HepG2 (cell line): ENCODE measurements at regions not wholly inside any gene's neighbourhood (a gene's known extent, or its start where the extent isn't known, plus 50 kb on each side); places are given as distances from the start of the nearest gene placed in this dataset.

Experiments
- ATAC-seq: fragments of 200-7000 bp; cut with Tn5 transposase; 3 replicates; pipeline ENCODE4 v1.9.1; 2020; ENCODE audit warnings: mild to moderate bottlenecking, moderate library complexity
- BruUV-seq: library from RNA; stranded (reverse); fragments of 400-500 nt; replicated peaks from 2 replicates; lab custom pipeline; 2021; lab: Mats Ljungman, UMichigan
- CTCF ChIA-PET: fragments of 300-600 bp; formaldehyde crosslinking; extraction: SDS; loops from one replicate; lab custom pipeline; 2021; ENCODE audit warnings: low total read pairs, inconsistent platforms, low intra/inter-chr PET ratio; lab: Yijun Ruan, JAX
- POLR2A ChIA-PET: fragments of 350-600 bp; sonication (Branson Sonifier 250); formaldehyde crosslinking; loops from one replicate; lab custom pipeline; 2020; ENCODE audit warnings: antibody characterized with exemption, inconsistent platforms; lab: Yijun Ruan, JAX
- DNase-seq: peaks from one replicate; pipeline ENCODE4 v3.0.0-alpha.2; 2015; ENCODE audit warnings: low spot score
- FAIRE-seq: peaks from 3 replicates; lab custom pipeline; 2011; peaks lifted over from hg19 to GRCh38; lab: Jason Lieb, UNC
- H2AFZ ChIP-seq: one replicate; pipeline ENCODE4 v1.6.1; 2011; ENCODE audit warnings: low read length, inconsistent platforms
- H3K27ac ChIP-seq: fragments of 300-600 bp; 3 replicates; pipeline ENCODE4 v1.8.0; 2011; ENCODE audit warnings: mixed run types, mild to moderate bottlenecking, mixed read lengths, low read length, inconsistent platforms; ENCODE audit not compliant: insufficient read depth; ENCODE audit errors: extremely low read length
- H3K27me3 ChIP-seq, 2 experiments: fragments of 200-600 bp in 1 of 2; 2 replicates in 1 of 2; 3 replicates in 1 of 2; pipeline versions ENCODE4 v1.6.0 to v1.8.0; 2011; ENCODE audit warnings: low read length in 2 of 2, mild to moderate bottlenecking in 2 of 2, moderate library complexity in 2 of 2, inconsistent platforms in 1 of 2; ENCODE audit not compliant: insufficient read depth in 2 of 2, control insufficient read depth in 1 of 2
- H3K36me3 ChIP-seq, 2 experiments: fragments of 200-600 bp in 1 of 2; replicated peaks in 1 of 2; 2 replicates in 1 of 2; 3 replicates in 1 of 2; pipeline versions ENCODE4 v1.5.1 to v1.8.0; 2011; ENCODE audit warnings: low read length in 2 of 2, inconsistent platforms in 1 of 2; ENCODE audit not compliant: insufficient read depth in 2 of 2, control insufficient read depth in 1 of 2
- H3K4me1 ChIP-seq: 2 replicates; pipeline ENCODE4 v1.5.1; 2012; ENCODE audit warnings: low read length, inconsistent platforms; ENCODE audit not compliant: insufficient read depth
- H3K4me2 ChIP-seq: 2 replicates; pipeline ENCODE4 v1.6.0; 2011; ENCODE audit warnings: low read depth, low read length, inconsistent platforms
- H3K4me3 ChIP-seq, 3 experiments: fragments of 200-600 bp in 1 of 3; sonication (generic), shearing (Covaris generic) in 1 of 3; replicated peaks in 1 of 3; 2 replicates each; pipeline ENCODE4 v1.5.1; 2011 to 2016; ENCODE audit warnings: low read length in 3 of 3, inconsistent platforms in 2 of 3, low read depth in 2 of 3, mild to moderate bottlenecking in 2 of 3, control low read depth in 1 of 3, mixed read lengths in 1 of 3; ENCODE audit not compliant: insufficient read depth in 1 of 3
- H3K79me2 ChIP-seq: one replicate; pipeline ENCODE4 v1.6.1; 2011; ENCODE audit warnings: low read length, inconsistent platforms; ENCODE audit not compliant: insufficient read depth
- H3K9ac ChIP-seq: 2 replicates; pipeline ENCODE4 v1.6.0; 2011; ENCODE audit warnings: mild to moderate bottlenecking, low read depth, low read length, inconsistent platforms; ENCODE audit not compliant: insufficient read depth
- H3K9me3 ChIP-seq: 2 replicates; pipeline ENCODE4 v1.5.1; 2012; ENCODE audit warnings: mild to moderate bottlenecking, low read length
- H4K20me1 ChIP-seq: 2 replicates; pipeline ENCODE4 v1.6.0; 2011; ENCODE audit warnings: inconsistent platforms, mild to moderate bottlenecking, low read length, moderate library complexity; ENCODE audit not compliant: insufficient read depth
- ARNT2 ChIP-seq: sonication (generic); formaldehyde crosslinking; IDR thresholded peaks from 2 replicates; pipeline ENCODE4 v1.8.0; 2022; ENCODE audit warnings: mild to moderate bottlenecking, low read depth, missing genetic modification reagents, moderate library complexity
- ELF4 ChIP-seq: sonication (generic); formaldehyde crosslinking; IDR thresholded peaks from 2 replicates; pipeline ENCODE4 v1.5.0; 2020; ENCODE audit warnings: missing genetic modification reagents, mild to moderate bottlenecking, moderate library complexity, borderline replicate concordance
- SOX13 ChIP-seq, 3 experiments: fragments of 450-650 bp in 1 of 3; sonication (generic) in 1 of 3; formaldehyde crosslinking in 1 of 3; IDR thresholded peaks in 2 of 3; conservative IDR thresholded peaks in 1 of 3; 2 replicates each; pipeline versions ENCODE4 v1.5.0 to v1.6.1; 2016 to 2020; ENCODE audit warnings: antibody characterized with exemption in 1 of 3, mild to moderate bottlenecking in 1 of 3, missing compliant biosample characterization in 1 of 3, missing genetic modification reagents in 1 of 3, moderate library complexity in 1 of 3
- STAG1 ChIP-seq: sonication (generic); formaldehyde crosslinking; IDR thresholded peaks from 2 replicates; pipeline ENCODE4 v1.4.0; 2020; ENCODE audit warnings: missing genetic modification reagents
- XRCC5 ChIP-seq: fragments of 200-400 bp; formaldehyde crosslinking; optimal IDR thresholded peaks from 2 replicates; pipeline ENCODE3; 2017; ENCODE audit warnings: mild to moderate bottlenecking, low read length
- ZFP1 ChIP-seq: IDR thresholded peaks from 2 replicates; pipeline ENCODE4 v1.6.1; 2016
- ZKSCAN5 ChIP-seq: sonication (generic); formaldehyde crosslinking; IDR thresholded peaks from 2 replicates; pipeline ENCODE4 v1.5.1; 2020; ENCODE audit warnings: mild to moderate bottlenecking, missing genetic modification reagents
- ZNF142 ChIP-seq: sonication (generic); formaldehyde crosslinking; IDR thresholded peaks from 2 replicates; pipeline ENCODE4 v1.4.0; 2020; ENCODE audit warnings: missing genetic modification reagents
- WGBS: methylation state at CpG from one replicate; pipeline ENCODE4 v1.1.6; 2017; ENCODE audit warnings: low lambda C conversion rate; 5-methylcytosine and 5-hydroxymethylcytosine counted together
- in situ Hi-C: cut with HindIII; loops from 2 replicates; pipeline ENCODE4 v1.10.0; 2017; ENCODE audit warnings: low pct_unique_long_range_greater_than_20kb; ENCODE audit not compliant: extremely low pct_ligation_motif_present
- intact Hi-C: fragments of 100-400 bp; cut with micrococcal nuclease; formaldehyde crosslinking; loops from one replicate; pipeline ENCODE4 v1.10.0; 2022; ENCODE audit not compliant: unreplicated experiment
- TF ChIP-seq, protein P1 (sequence below): sonication (generic); formaldehyde crosslinking; IDR thresholded peaks from 2 replicates; pipeline ENCODE4 v1.4.0; 2020; ENCODE audit warnings: mild to moderate bottlenecking, missing genetic modification reagents
- TF ChIP-seq, protein P2 (sequence below): sonication (generic); formaldehyde crosslinking; IDR thresholded peaks from 2 replicates; pipeline ENCODE4 v1.8.1; 2023; ENCODE audit warnings: missing genetic modification reagents, inconsistent platforms, borderline replicate concordance
- TF ChIP-seq, protein P3 (sequence below): sonication (generic); formaldehyde crosslinking; IDR thresholded peaks from 2 replicates; pipeline ENCODE4 v1.4.0; 2020; ENCODE audit warnings: low read depth, mild to moderate bottlenecking, missing genetic modification reagents
- TF ChIP-seq, protein P4 (sequence below): sonication (generic); formaldehyde crosslinking; IDR thresholded peaks from 2 replicates; pipeline ENCODE4 v1.8.0; 2022; ENCODE audit warnings: missing genetic modification reagents, mild to moderate bottlenecking, borderline replicate concordance

DNA sequence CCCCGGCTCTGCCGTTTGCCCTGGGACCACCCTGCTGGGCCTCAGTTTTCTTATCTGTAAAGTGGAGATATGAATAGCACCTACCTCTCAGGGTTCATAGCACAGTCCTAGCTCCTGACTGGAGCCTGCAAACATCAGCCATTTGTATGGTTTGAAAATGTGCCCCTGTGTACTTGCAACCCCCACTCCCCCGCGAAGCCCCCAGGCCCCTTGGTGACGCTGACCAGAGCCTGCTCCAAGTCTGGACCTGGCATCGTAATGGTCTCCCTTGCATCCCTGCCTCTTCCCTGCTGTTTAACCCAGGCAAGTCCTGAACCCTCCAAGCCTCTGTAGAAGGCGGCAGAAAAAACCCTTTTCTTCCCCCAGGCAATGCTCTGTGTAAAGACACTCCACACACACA is 128.0 kb downstream of the IRF8 start:
- CTCF ChIA-PET, result no interaction called here
- 39% methylated on average over 7 of the region's 7 CpGs for WGBS
- Histone ChIP-seq H3K27me3 (peaks cover 10 to 33% of the 10 kb centered on the region in 2 experiments; a peak in 4 of 5 replicates), H2AFZ (no peak overlapping the region), H3K9me3 (peaks cover 8% of the 10 kb centered on the region), H3K4me1 (no peaks in the 10 kb centered on the region), H3K4me2 (no peak overlapping the region), H3K36me3 (no peaks in the 10 kb centered on the region), H3K9ac (no peak overlapping the region), H4K20me1 (no peaks in the 10 kb centered on the region), H3K27ac (no peak overlapping the region), H3K79me2 (no peaks in the 10 kb centered on the region), H3K4me3 (no peak overlapping the region)
- intact Hi-C loops (no loop called here), in situ Hi-C loops (no loop called here)
- no peak for TF ChIP-seq ZFP1 (CRISPR knock-in tag)
- TF ChIP-seq ZNF142 (CRISPR knock-in tag), result no peak
- TF ChIP-seq, protein P1, sequence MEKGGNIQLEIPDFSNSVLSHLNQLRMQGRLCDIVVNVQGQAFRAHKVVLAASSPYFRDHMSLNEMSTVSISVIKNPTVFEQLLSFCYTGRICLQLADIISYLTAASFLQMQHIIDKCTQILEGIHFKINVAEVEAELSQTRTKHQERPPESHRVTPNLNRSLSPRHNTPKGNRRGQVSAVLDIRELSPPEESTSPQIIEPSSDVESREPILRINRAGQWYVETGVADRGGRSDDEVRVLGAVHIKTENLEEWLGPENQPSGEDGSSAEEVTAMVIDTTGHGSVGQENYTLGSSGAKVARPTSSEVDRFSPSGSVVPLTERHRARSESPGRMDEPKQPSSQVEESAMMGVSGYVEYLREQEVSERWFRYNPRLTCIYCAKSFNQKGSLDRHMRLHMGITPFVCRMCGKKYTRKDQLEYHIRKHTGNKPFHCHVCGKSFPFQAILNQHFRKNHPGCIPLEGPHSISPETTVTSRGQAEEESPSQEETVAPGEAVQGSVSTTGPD (CRISPR knock-in tag), result no peak
- TF ChIP-seq, protein P2, sequence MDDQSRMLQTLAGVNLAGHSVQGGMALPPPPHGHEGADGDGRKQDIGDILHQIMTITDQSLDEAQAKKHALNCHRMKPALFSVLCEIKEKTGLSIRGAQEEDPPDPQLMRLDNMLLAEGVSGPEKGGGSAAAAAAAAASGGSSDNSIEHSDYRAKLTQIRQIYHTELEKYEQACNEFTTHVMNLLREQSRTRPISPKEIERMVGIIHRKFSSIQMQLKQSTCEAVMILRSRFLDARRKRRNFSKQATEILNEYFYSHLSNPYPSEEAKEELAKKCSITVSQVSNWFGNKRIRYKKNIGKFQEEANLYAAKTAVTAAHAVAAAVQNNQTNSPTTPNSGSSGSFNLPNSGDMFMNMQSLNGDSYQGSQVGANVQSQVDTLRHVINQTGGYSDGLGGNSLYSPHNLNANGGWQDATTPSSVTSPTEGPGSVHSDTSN (CRISPR knock-in tag), result no peak
- TF ChIP-seq, protein P3, sequence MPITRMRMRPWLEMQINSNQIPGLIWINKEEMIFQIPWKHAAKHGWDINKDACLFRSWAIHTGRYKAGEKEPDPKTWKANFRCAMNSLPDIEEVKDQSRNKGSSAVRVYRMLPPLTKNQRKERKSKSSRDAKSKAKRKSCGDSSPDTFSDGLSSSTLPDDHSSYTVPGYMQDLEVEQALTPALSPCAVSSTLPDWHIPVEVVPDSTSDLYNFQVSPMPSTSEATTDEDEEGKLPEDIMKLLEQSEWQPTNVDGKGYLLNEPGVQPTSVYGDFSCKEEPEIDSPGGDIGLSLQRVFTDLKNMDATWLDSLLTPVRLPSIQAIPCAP (CRISPR knock-in tag), result no peak
- no peak for TF ChIP-seq ZKSCAN5 (CRISPR knock-in tag)
- TF ChIP-seq ELF4 (CRISPR knock-in tag), result no peak
- TF ChIP-seq XRCC5, result no peak
- TF ChIP-seq STAG1, result no peak
- TF ChIP-seq ARNT2 (CRISPR knock-in tag), result no peak
- TF ChIP-seq, protein P4, sequence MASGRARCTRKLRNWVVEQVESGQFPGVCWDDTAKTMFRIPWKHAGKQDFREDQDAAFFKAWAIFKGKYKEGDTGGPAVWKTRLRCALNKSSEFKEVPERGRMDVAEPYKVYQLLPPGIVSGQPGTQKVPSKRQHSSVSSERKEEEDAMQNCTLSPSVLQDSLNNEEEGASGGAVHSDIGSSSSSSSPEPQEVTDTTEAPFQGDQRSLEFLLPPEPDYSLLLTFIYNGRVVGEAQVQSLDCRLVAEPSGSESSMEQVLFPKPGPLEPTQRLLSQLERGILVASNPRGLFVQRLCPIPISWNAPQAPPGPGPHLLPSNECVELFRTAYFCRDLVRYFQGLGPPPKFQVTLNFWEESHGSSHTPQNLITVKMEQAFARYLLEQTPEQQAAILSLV (CRISPR knock-in tag), result no peak
- no peak for TF ChIP-seq SOX13 (IDR thresholded peaks at IDR 0.05)
- TF ChIP-seq SOX13 (CRISPR knock-in tag; conservative IDR thresholded peaks at IDR 0.05 in 1 of 2, IDR thresholded peaks at IDR 0.05 in 1 of 2), result no peak
- no TSS peak for BruUV-seq
- FAIRE-seq (no peak), ATAC-seq (no peak), DNase-seq (no peak)
- POLR2A ChIA-PET, result no interaction called here
